ENCODE measurements at regions not wholly inside any gene's neighbourhood (a gene's known extent, or its start where the extent isn't known, plus 50 kb on each side); places are given as distances from the start of the nearest gene placed in this dataset.

DNA sequence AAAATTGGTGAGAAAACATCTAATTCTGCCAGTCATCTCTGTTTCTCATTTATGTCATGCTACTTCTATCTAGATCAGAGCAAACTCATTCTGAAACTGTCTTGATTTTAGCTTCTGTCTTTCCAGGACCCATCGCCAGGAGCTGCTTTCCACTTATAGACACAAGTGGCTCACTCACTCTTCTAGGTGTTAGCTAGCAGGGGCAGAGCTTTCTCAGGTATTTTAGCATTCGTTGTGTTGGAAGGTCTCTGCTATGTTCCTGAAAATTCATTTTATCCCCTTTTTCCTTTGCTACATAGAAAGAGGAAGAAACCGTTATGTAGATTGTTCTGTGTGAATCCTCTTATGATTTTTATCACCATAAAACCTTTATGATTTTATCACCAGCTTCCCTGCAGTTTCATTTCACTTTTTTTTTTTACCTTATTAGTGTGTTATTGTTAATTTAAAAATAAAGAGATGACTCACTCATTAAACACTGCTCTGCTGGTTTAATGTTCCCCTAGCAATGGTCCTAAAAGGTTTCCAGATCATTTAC lies 246.6 kb upstream of the AADAT start:
- TF ChIP-seq, protein P1, sequence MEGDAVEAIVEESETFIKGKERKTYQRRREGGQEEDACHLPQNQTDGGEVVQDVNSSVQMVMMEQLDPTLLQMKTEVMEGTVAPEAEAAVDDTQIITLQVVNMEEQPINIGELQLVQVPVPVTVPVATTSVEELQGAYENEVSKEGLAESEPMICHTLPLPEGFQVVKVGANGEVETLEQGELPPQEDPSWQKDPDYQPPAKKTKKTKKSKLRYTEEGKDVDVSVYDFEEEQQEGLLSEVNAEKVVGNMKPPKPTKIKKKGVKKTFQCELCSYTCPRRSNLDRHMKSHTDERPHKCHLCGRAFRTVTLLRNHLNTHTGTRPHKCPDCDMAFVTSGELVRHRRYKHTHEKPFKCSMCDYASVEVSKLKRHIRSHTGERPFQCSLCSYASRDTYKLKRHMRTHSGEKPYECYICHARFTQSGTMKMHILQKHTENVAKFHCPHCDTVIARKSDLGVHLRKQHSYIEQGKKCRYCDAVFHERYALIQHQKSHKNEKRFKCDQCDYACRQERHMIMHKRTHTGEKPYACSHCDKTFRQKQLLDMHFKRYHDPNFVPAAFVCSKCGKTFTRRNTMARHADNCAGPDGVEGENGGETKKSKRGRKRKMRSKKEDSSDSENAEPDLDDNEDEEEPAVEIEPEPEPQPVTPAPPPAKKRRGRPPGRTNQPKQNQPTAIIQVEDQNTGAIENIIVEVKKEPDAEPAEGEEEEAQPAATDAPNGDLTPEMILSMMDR (optimal IDR thresholded peaks at IDR 0.05 in 1 of 3, IDR thresholded peaks at IDR 0.05 in 1 of 3, conservative IDR thresholded peaks at IDR 0.05 in 1 of 3; ENCODE audit: extremely low read depth in 1 of 3, insufficient read depth in 2 of 3, low read length in 3 of 3): no peak
- no peak for TF ChIP-seq EZH2 (IDR thresholded peaks at IDR 0.05; ENCODE audit: low read length)
